WTC11 (cell line): ENCODE measurements at regions not wholly inside any gene's neighbourhood (a gene's known extent, or its start where the extent isn't known, plus 50 kb on each side); places are given as distances from the start of the nearest gene placed in this dataset.

ENCODE experiments used
- ATAC-seq: fragments of 200-7000 bp; cut with Tn5 transposase; 2 replicates; pipeline ENCODE4 v1.10.0; 2021; ENCODE audit warnings: mild to moderate bottlenecking, moderate library complexity
- CTCF ChIA-PET: fragments of 300-600 bp; sonication (Branson Sonifier 250); formaldehyde crosslinking; loops from one replicate; lab custom pipeline; 2021; ENCODE audit warnings: antibody characterized with exemption; lab: Charles Lee
- POLR2A ChIA-PET: fragments of 350-600 bp; sonication (Branson Sonifier 250); formaldehyde crosslinking; loops from one replicate; lab custom pipeline; 2021; ENCODE audit warnings: antibody characterized with exemption; lab: Charles Lee
- DNase-seq: peaks from one replicate; pipeline ENCODE4 v3.0.0; 2021; ENCODE audit warnings: low spot score
- H3K27ac Mint-ChIP-seq: 2 replicates; pipeline ENCODE4 v1.8.0; 2021; ENCODE audit warnings: mixed read lengths
- H3K27me3 Mint-ChIP-seq: 2 replicates; pipeline ENCODE4 v1.8.0; 2021; ENCODE audit warnings: low read depth, mild to moderate bottlenecking, moderate library complexity, mixed read lengths
- H3K36me3 Mint-ChIP-seq: 2 replicates; pipeline ENCODE4 v1.8.0; 2021; ENCODE audit warnings: mixed read lengths
- H3K4me1 Mint-ChIP-seq: 2 replicates; pipeline ENCODE4 v1.8.0; 2022; ENCODE audit warnings: mixed read lengths
- H3K4me3 Mint-ChIP-seq: 2 replicates; pipeline ENCODE4 v1.8.0; 2021; ENCODE audit warnings: mild to moderate bottlenecking, moderate library complexity, mixed read lengths
- H3K9me3 Mint-ChIP-seq: 2 replicates; pipeline ENCODE4 v1.8.0; 2021; ENCODE audit warnings: mixed read lengths
- CBFB ChIP-seq: sonication (generic); formaldehyde crosslinking; IDR thresholded peaks from 2 replicates; pipeline ENCODE4 v1.8.1; 2022; ENCODE audit warnings: mild to moderate bottlenecking, low read depth, missing genetic modification reagents
- CREB1 ChIP-seq: sonication (generic); formaldehyde crosslinking; IDR thresholded peaks from 2 replicates; pipeline ENCODE4 v1.8.0; 2023; ENCODE audit warnings: mild to moderate bottlenecking, missing genetic modification reagents
- JAZF1 ChIP-seq: fragments of 250-450 bp; sonication (Bioruptor Pico); IDR thresholded peaks from 2 replicates; pipeline ENCODE4 v1.9.0; 2021; ENCODE audit warnings: moderate library complexity, mild to moderate bottlenecking, inconsistent platforms
- KAT7 ChIP-seq: sonication (generic); formaldehyde crosslinking; IDR thresholded peaks from 2 replicates; pipeline ENCODE4 v1.8.1; 2023; ENCODE audit warnings: missing genetic modification reagents, mild to moderate bottlenecking, borderline replicate concordance
- NFE2L1 ChIP-seq: sonication (generic); formaldehyde crosslinking; IDR thresholded peaks from 2 replicates; pipeline ENCODE4 v1.8.1; 2023; ENCODE audit warnings: missing genetic modification reagents
- NFYB ChIP-seq: sonication (generic); formaldehyde crosslinking; conservative IDR thresholded peaks from 2 replicates; pipeline ENCODE4 v1.8.0; 2022; ENCODE audit warnings: low read depth, missing genetic modification reagents
- NR2C2 ChIP-seq: sonication (generic); formaldehyde crosslinking; IDR thresholded peaks from 2 replicates; pipeline ENCODE4 v1.8.0; 2022; ENCODE audit warnings: mild to moderate bottlenecking, missing genetic modification reagents
- SP1 ChIP-seq: sonication (generic); formaldehyde crosslinking; conservative IDR thresholded peaks from 2 replicates; pipeline ENCODE4 v1.8.1; 2022; ENCODE audit warnings: missing genetic modification reagents
- ZBTB21 ChIP-seq: sonication (generic); formaldehyde crosslinking; IDR thresholded peaks from 2 replicates; pipeline ENCODE4 v1.8.1; 2023; ENCODE audit warnings: mild to moderate bottlenecking, missing genetic modification reagents, borderline replicate concordance
- ZNF423 ChIP-seq: fragments of 250-450 bp; sonication (Bioruptor Pico); IDR thresholded peaks from 2 replicates; pipeline ENCODE4 v2.1.2; 2022; ENCODE audit warnings: mild to moderate bottlenecking, moderate library complexity
- ZNF671 ChIP-seq: fragments of 250-450 bp; sonication (Bioruptor Pico); IDR thresholded peaks from 2 replicates; pipeline ENCODE4 v1.8.0; 2021; ENCODE audit warnings: mild to moderate bottlenecking
- TF ChIP-seq, protein P1 (sequence below): sonication (generic); formaldehyde crosslinking; IDR thresholded peaks from 2 replicates; pipeline ENCODE4 v1.8.0; 2023; ENCODE audit warnings: missing genetic modification reagents
- TF ChIP-seq, protein P2 (sequence below): sonication (generic); formaldehyde crosslinking; IDR thresholded peaks from 2 replicates; pipeline ENCODE4 v1.8.1; 2022; ENCODE audit warnings: mild to moderate bottlenecking, missing genetic modification reagents, moderate library complexity, borderline replicate concordance
- TF ChIP-seq, protein P3 (sequence below): fragments of 250-450 bp; sonication (Bioruptor Pico); IDR thresholded peaks from 2 replicates; pipeline ENCODE4 v1.9.0; 2021; ENCODE audit warnings: mild to moderate bottlenecking, borderline replicate concordance
- TF ChIP-seq, protein P4 (sequence below): sonication (generic); formaldehyde crosslinking; IDR thresholded peaks from 2 replicates; pipeline ENCODE4 v1.8.0; 2022; ENCODE audit warnings: mild to moderate bottlenecking, missing genetic modification reagents
- TF ChIP-seq, protein P5 (sequence below): sonication (generic); formaldehyde crosslinking; IDR thresholded peaks from 2 replicates; pipeline ENCODE4 v1.8.0; 2023; ENCODE audit warnings: mild to moderate bottlenecking, missing genetic modification reagents
- TF ChIP-seq, protein P6 (sequence below): sonication (generic); formaldehyde crosslinking; IDR thresholded peaks from 2 replicates; pipeline ENCODE4 v1.8.1; 2023; ENCODE audit warnings: mild to moderate bottlenecking, missing genetic modification reagents, moderate library complexity
- TF ChIP-seq, protein P7 (sequence below): sonication (generic); formaldehyde crosslinking; IDR thresholded peaks from 2 replicates; pipeline ENCODE4 v1.8.1; 2023; ENCODE audit warnings: mild to moderate bottlenecking, missing genetic modification reagents, moderate library complexity

DNA sequence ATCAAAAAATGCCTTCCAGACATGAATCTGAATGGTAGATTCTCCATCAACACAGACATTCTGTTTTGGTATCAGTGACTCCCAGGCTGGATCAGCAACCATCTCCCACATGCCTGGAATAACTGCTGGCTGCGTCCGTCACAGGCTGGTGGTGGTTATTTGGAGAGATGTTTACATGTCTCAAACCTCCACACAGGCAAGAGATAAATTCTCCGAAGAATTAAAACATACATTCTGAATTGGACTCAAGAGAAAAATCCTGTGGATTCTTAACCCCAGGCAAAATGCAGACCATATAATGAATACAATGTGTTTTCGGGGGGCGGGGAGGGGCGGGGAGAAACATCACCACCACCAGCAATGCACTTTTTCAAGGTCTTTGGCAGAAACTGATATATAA is 108.2 kb downstream of the THBS2 start:
- no peak for DNase-seq
- POLR2A ChIA-PET = no interaction called here

DNA sequence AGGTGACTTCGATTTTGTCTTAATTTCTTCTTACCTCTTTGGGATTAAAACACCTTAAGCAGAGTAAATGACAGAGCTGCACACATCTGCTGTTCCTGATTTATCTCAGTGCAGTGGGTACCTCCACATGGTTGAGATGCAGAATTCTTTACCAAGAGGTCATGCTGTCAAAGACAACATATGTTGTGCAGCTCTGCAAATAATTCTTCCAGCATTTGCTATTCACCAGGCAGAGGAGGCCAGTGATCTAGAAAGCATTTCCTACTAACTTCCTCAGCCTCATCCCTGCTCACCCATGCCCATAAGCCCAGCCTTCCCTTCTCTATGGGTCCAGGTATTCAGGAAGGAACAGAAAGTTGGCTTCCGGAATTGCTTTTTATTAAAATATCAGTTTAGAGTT is 109.3 kb downstream of the THBS2 start:
- Mint-ChIP-seq H3K27me3 (no peaks in the 10 kb centered on the region), H3K27ac (no peak overlapping the region), H3K4me1 (no peaks in the 10 kb centered on the region), H3K4me3 (no peak overlapping the region), H3K9me3 (peaks cover 39% of the 10 kb centered on the region), H3K36me3 (peaks cover 8% of the 10 kb centered on the region)
- ChIA-PET CTCF (no interaction called here), POLR2A (interaction anchor here (0.6 kb wide), 1 partner anchor 879 kb away, joined by 4 read pairs; no protein-coding TSS in a partner anchor)
- no peak for DNase-seq
- no peak for ATAC-seq
- TF ChIP-seq, protein P1, sequence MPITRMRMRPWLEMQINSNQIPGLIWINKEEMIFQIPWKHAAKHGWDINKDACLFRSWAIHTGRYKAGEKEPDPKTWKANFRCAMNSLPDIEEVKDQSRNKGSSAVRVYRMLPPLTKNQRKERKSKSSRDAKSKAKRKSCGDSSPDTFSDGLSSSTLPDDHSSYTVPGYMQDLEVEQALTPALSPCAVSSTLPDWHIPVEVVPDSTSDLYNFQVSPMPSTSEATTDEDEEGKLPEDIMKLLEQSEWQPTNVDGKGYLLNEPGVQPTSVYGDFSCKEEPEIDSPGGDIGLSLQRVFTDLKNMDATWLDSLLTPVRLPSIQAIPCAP (CRISPR knock-in tag) = no peak
- TF ChIP-seq CREB1 (CRISPR knock-in tag) = no peak
- TF ChIP-seq ZNF423 (CRISPR knock-in tag) = no peak
- TF ChIP-seq NFYB = no peak
- TF ChIP-seq, protein P2, sequence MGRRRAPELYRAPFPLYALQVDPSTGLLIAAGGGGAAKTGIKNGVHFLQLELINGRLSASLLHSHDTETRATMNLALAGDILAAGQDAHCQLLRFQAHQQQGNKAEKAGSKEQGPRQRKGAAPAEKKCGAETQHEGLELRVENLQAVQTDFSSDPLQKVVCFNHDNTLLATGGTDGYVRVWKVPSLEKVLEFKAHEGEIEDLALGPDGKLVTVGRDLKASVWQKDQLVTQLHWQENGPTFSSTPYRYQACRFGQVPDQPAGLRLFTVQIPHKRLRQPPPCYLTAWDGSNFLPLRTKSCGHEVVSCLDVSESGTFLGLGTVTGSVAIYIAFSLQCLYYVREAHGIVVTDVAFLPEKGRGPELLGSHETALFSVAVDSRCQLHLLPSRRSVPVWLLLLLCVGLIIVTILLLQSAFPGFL (CRISPR knock-in tag) = no peak

More for the DNA sequence above, 108.2 kb downstream of the THBS2 start:
- Mint-ChIP-seq H3K4me3 (no peak overlapping the region), H3K9me3 (peaks cover 51% of the 10 kb centered on the region), H3K4me1 (no peaks in the 10 kb centered on the region), H3K27ac (no peak overlapping the region), H3K36me3 (peaks cover 19% of the 10 kb centered on the region), H3K27me3 (no peaks in the 10 kb centered on the region)
- CTCF ChIA-PET = no interaction called here
- TF ChIP-seq, protein P3, sequence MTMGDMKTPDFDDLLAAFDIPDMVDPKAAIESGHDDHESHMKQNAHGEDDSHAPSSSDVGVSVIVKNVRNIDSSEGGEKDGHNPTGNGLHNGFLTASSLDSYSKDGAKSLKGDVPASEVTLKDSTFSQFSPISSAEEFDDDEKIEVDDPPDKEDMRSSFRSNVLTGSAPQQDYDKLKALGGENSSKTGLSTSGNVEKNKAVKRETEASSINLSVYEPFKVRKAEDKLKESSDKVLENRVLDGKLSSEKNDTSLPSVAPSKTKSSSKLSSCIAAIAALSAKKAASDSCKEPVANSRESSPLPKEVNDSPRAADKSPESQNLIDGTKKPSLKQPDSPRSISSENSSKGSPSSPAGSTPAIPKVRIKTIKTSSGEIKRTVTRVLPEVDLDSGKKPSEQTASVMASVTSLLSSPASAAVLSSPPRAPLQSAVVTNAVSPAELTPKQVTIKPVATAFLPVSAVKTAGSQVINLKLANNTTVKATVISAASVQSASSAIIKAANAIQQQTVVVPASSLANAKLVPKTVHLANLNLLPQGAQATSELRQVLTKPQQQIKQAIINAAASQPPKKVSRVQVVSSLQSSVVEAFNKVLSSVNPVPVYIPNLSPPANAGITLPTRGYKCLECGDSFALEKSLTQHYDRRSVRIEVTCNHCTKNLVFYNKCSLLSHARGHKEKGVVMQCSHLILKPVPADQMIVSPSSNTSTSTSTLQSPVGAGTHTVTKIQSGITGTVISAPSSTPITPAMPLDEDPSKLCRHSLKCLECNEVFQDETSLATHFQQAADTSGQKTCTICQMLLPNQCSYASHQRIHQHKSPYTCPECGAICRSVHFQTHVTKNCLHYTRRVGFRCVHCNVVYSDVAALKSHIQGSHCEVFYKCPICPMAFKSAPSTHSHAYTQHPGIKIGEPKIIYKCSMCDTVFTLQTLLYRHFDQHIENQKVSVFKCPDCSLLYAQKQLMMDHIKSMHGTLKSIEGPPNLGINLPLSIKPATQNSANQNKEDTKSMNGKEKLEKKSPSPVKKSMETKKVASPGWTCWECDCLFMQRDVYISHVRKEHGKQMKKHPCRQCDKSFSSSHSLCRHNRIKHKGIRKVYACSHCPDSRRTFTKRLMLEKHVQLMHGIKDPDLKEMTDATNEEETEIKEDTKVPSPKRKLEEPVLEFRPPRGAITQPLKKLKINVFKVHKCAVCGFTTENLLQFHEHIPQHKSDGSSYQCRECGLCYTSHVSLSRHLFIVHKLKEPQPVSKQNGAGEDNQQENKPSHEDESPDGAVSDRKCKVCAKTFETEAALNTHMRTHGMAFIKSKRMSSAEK = no peak
- no peak for TF ChIP-seq ZNF671 (CRISPR knock-in tag)
- TF ChIP-seq, protein P4, sequence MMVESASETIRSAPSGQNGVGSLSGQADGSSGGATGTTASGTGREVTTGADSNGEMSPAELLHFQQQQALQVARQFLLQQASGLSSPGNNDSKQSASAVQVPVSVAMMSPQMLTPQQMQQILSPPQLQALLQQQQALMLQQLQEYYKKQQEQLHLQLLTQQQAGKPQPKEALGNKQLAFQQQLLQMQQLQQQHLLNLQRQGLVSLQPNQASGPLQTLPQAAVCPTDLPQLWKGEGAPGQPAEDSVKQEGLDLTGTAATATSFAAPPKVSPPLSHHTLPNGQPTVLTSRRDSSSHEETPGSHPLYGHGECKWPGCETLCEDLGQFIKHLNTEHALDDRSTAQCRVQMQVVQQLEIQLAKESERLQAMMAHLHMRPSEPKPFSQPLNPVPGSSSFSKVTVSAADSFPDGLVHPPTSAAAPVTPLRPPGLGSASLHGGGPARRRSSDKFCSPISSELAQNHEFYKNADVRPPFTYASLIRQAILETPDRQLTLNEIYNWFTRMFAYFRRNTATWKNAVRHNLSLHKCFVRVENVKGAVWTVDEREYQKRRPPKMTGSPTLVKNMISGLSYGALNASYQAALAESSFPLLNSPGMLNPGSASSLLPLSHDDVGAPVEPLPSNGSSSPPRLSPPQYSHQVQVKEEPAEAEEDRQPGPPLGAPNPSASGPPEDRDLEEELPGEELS (CRISPR knock-in tag) = no peak
- TF ChIP-seq NFE2L1 (CRISPR knock-in tag) = no peak
- no peak for TF ChIP-seq JAZF1
- TF ChIP-seq, protein P5, sequence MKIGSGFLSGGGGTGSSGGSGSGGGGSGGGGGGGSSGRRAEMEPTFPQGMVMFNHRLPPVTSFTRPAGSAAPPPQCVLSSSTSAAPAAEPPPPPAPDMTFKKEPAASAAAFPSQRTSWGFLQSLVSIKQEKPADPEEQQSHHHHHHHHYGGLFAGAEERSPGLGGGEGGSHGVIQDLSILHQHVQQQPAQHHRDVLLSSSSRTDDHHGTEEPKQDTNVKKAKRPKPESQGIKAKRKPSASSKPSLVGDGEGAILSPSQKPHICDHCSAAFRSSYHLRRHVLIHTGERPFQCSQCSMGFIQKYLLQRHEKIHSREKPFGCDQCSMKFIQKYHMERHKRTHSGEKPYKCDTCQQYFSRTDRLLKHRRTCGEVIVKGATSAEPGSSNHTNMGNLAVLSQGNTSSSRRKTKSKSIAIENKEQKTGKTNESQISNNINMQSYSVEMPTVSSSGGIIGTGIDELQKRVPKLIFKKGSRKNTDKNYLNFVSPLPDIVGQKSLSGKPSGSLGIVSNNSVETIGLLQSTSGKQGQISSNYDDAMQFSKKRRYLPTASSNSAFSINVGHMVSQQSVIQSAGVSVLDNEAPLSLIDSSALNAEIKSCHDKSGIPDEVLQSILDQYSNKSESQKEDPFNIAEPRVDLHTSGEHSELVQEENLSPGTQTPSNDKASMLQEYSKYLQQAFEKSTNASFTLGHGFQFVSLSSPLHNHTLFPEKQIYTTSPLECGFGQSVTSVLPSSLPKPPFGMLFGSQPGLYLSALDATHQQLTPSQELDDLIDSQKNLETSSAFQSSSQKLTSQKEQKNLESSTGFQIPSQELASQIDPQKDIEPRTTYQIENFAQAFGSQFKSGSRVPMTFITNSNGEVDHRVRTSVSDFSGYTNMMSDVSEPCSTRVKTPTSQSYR (CRISPR knock-in tag) = no peak
- TF ChIP-seq ZBTB21 (CRISPR knock-in tag) = no peak
- TF ChIP-seq, protein P6, sequence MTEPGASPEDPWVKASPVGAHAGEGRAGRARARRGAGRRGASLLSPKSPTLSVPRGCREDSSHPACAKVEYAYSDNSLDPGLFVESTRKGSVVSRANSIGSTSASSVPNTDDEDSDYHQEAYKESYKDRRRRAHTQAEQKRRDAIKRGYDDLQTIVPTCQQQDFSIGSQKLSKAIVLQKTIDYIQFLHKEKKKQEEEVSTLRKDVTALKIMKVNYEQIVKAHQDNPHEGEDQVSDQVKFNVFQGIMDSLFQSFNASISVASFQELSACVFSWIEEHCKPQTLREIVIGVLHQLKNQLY = no peak
- no peak for TF ChIP-seq SP1 (CRISPR knock-in tag)
- no peak for TF ChIP-seq KAT7 (CRISPR knock-in tag)
- TF ChIP-seq, protein P7, sequence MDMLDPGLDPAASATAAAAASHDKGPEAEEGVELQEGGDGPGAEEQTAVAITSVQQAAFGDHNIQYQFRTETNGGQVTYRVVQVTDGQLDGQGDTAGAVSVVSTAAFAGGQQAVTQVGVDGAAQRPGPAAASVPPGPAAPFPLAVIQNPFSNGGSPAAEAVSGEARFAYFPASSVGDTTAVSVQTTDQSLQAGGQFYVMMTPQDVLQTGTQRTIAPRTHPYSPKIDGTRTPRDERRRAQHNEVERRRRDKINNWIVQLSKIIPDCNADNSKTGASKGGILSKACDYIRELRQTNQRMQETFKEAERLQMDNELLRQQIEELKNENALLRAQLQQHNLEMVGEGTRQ (CRISPR knock-in tag) = no peak
- no peak for TF ChIP-seq CBFB (CRISPR knock-in tag)
- no peak for TF ChIP-seq NR2C2 (CRISPR knock-in tag)
- no peak for ATAC-seq
